ENCODE measurements at regions not wholly inside any gene's neighbourhood (a gene's known extent, or its start where the extent isn't known, plus 50 kb on each side); places are given as distances from the start of the nearest gene placed in this dataset.

DNA sequence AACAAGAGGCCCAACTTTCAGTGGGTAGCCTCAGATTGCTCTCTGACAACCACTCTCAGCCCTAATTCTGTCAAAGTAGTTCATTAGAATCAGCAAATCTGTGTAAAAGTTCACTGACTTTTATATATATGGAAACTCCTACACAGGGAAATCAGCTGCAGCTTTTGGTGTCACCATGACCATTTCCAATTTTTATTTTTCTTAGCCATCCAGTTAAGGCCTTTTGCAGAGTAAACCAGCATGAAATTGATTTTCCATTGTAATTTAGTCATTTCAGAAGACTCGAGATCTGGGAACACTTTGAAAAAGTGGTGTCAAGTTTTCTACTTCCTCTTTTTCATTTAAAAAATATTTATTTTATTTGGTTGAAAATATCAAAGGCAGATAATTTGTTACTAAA lies 263.2 kb downstream of the TMEM182 start:
- no peak for FAIRE-seq
- no peak for DNase-seq (ENCODE audit: low spot score)

- FAIRE-seq (no peak), DNase-seq (ENCODE audit: low spot score) (no peak)
These were observed 266.4 kb downstream of the TMEM182 start for GRCh38 chr2:103028181-103028580.
